ENCODE measurements at regions not wholly inside any gene's neighbourhood (a gene's known extent, or its start where the extent isn't known, plus 50 kb on each side); places are given as distances from the start of the nearest gene placed in this dataset.

GRCh38 chr5:156245895-156246294 lies 81.1 kb upstream of the SGCD start:
- WGBS = 93% methylated on average over 1 of the region's 1 CpG
- Histone ChIP-seq H3K27ac (ENCODE audit: low read depth in 1 of 2, low read length in 2 of 2) (no peak overlapping the region), H3K27me3 (ENCODE audit: control insufficient read depth in 4 of 4, insufficient read depth in 4 of 4, low read length in 3 of 4) (no peaks in the 10 kb centered on the region), H3K36me3 (ENCODE audit: control insufficient read depth in 4 of 4, insufficient read depth in 3 of 4, low read depth in 1 of 4, low read length in 3 of 4) (no peaks in the 10 kb centered on the region), H3K4me3 (ENCODE audit: low read depth in 1 of 3, low read length in 3 of 3) (no peak overlapping the region), H3K9me3 (ENCODE audit: control insufficient read depth in 4 of 4, low read length in 3 of 4) (no peaks in the 10 kb centered on the region), H3K4me1 (ENCODE audit: control insufficient read depth in 4 of 4, insufficient read depth in 4 of 4, low read length in 3 of 4) (no peaks in the 10 kb centered on the region), H3K9ac (ENCODE audit: low read depth in 1 of 2, low read length in 2 of 2) (no peak overlapping the region)
- TF ChIP-seq FOXA1 (IDR thresholded peaks at IDR 0.05) (no peak), ATF3 (IDR thresholded peaks at IDR 0.05) (no peak), MAX (IDR thresholded peaks at IDR 0.05) (no peak), YY1 (IDR thresholded peaks at IDR 0.05) (no peak), ZBTB33 (IDR thresholded peaks at IDR 0.05) (no peak), HNF4A (conservative IDR thresholded peaks at IDR 0.05) (no peak), SP1 (IDR thresholded peaks at IDR 0.05) (no peak), HNF4G (IDR thresholded peaks at IDR 0.05) (no peak), EGR1 (IDR thresholded peaks at IDR 0.05; ENCODE audit: low read depth in 2 of 2) (no peak), TAF1 (conservative IDR thresholded peaks at IDR 0.05) (no peak), GABPA (IDR thresholded peaks at IDR 0.05 in 1 of 2, conservative IDR thresholded peaks at IDR 0.05 in 1 of 2) (no peak), REST (IDR thresholded peaks at IDR 0.05) (no peak), RAD21 (IDR thresholded peaks at IDR 0.05) (no peak), RXRA (IDR thresholded peaks at IDR 0.05) (no peak), JUND (IDR thresholded peaks at IDR 0.05) (no peak), CTCF (IDR thresholded peaks at IDR 0.05; ENCODE audit: low read depth, low read length, missing input control) (no peak), NR2F2 (IDR thresholded peaks at IDR 0.05) (no peak), FOXA2 (IDR thresholded peaks at IDR 0.05) (no peak)
- DNase-seq (ENCODE audit: low spot score) = no peak

Measured in liver (tissue), 8 donors.